PC-3 (cell line): ENCODE measurements at regions not wholly inside any gene's neighbourhood (a gene's known extent, or its start where the extent isn't known, plus 50 kb on each side); places are given as distances from the start of the nearest gene placed in this dataset.

Experiments used
- CTCF ChIP-seq: fragments of 300-600 bp; sonication (generic); conservative IDR thresholded peaks from 2 replicates; pipeline ENCODE4 v1.5.1; 2017; ENCODE audit warnings: antibody characterized with exemption, low read depth, mild to moderate bottlenecking, low read length
- EZH2 ChIP-seq: fragments of 300-600 bp; sonication (generic); IDR thresholded peaks from one replicate; pipeline ENCODE4 v1.6.1; 2017; ENCODE audit warnings: antibody characterized with exemption, mild to moderate bottlenecking, low read length; ENCODE audit not compliant: unreplicated experiment
- EZH2phosphoT487 ChIP-seq: fragments of 300-600 bp; sonication (generic); IDR thresholded peaks from 2 replicates; pipeline ENCODE4 v1.6.1; 2018; ENCODE audit warnings: mild to moderate bottlenecking, antibody characterized with exemption, low read length, borderline replicate concordance

- TF ChIP-seq CTCF (no peak), EZH2 (no peak), EZH2phosphoT487 (no peak)
These were observed 127.5 kb downstream of the RIN2 start for GRCh38 chr20:19885594-19885938.
